GM19025 (cell line): ENCODE measurements at regions not wholly inside any gene's neighbourhood (a gene's known extent, or its start where the extent isn't known, plus 50 kb on each side); places are given as distances from the start of the nearest gene placed in this dataset.
"Not testable (repeated sequence)": the region's sequence is repeated elsewhere in the genome, so short reads cannot be mapped to it uniquely, and the experiment has no call there.

Experiments
- ATAC-seq: cut with Tn5 transposase; IDR thresholded peaks from one replicate; pipeline ENCODE4 v1.9.1; 2021; ENCODE audit warnings: mild to moderate bottlenecking, low read depth, moderate library complexity; ENCODE audit not compliant: unreplicated experiment

DNA sequence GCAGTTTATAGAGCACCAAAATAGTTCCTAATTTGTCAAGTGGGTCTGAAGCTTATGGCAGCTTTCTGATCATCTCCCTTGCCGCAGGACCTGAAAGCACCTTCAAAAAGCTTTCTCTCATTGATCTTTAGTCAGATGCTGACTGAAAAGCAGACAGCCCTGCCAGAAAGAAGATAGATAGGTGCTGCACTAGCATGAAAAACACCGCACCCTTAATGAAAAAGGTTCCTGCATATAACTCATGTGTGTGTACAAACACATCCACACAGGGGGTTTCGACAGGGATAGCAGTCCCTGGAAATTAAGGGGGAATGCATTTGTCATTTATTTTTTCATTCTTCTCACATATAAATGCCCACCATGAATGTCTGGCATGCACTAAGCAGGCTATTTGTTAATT, 361.7 kb upstream of the SNX7 start:
- no peak for ATAC-seq

DNA sequence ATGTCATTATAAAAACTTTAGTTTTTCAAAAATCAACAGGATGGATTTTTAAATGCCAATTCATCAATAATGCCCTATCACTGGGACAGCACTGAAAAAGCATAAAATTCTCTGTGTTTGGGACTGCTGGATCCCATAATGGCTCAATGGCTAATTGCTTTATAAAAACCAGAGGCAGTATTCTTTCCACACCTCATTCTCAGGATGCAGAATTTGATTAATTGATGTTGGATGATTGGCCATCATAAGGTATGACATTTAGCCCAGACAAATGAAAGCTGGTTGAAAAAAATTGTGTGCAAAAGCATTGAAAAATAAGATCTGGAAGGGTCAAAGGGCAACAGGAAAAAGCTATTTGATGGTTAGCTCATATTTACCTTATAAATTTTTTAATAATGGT, 362.2 kb upstream of the SNX7 start:
- ATAC-seq, result no peak

DNA sequence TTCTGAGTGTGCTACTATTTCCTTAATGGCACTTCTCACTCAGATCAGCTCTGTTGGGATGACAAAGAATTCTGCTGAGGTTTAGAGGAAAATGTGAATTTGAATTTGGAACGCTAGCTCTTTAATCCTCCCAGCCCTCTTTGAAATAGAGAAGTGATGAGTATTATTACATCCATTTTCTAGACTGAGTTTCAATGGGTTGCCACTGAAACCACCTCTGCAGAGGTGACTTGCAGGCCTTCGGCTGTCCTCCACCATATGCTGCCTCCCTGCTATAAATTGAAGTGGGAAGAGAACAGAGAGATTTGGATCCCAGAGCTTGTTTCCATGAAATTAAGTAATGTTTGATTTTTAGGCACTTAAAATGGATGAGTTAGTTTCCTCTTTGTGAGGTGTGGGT, 363.2 kb upstream of the SNX7 start:
- ATAC-seq, result no peak

DNA sequence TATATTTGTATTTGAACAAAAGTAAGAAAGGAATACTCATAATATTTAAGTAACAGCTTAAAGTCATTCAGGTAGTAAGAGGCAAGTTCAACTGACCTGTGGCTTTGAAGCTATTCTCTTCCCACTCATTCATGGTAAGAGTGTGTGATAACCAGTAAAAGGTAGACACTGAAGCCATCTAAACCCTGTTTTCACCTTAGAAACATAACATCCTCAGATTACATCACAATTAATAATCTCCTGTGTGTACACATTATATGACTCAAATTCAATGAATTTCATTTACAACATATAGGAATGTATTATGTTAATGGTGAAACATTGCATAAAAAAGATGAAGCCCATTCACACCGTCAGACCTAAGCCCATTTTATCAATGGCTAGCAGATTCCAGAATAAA, 364.8 kb upstream of the SNX7 start:
- no peak for ATAC-seq

DNA sequence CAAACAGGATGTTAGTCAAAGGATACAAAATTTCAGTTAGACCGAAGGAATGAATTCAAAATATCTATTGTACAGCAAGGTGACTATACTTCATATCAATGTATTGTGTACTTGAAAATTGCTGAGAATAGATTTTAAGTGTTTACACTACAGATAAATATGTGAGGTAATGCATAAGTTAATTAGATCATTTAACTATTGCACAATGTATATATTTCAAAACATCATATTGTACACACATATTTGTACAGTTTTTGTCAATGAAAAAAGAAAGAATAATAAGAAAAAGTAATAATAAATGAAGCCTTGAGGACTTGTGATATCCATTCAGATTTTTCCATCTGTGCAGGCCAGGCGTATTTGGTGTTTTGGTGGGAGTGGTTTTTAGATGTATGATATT, 367.4 kb upstream of the SNX7 start:
- no peak for ATAC-seq

DNA sequence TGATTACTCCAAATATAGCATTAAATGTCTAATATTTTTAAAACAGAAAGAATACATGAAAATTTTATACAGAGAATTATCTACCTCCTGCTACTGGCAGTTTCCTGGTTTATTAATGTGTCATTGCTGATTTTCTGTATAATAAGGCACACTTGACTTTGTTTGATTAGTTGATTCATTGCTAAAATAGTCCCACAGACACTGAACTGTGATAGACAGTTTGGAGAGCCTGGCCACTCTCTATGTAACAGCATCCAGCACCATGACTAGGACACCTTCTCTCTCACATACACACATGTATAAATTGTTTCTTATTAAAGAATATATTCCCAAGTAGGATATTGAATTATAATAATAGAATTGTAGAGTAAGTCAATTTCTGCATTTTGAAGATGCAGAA, 368.5 kb upstream of the SNX7 start:
- ATAC-seq, result no peak

- no peak for ATAC-seq
Measured at GRCh38 chr1:98289311-98289710, 368.5 kb upstream of the DPYD start.

- no peak for ATAC-seq
Measured at GRCh38 chr1:98288494-98288893, 367.7 kb upstream of the DPYD start.

DNA sequence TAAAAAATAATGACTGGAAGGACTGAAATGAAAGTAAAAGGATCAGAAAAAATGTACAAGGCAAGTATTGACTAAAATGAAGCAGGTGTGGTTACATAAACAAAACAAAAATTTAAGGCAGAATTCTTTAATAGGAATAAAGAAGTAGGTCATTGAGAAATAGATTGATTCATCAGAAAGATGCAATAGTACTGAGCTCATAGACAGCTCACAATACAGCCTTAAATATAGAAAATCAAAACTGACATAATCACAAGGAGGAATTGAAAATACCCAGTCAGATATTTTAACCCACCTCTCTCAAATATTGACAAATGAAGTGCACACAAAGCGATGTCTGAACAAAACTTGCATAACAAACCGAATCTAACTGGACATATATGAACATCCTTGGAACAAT, 366.8 kb upstream of the DPYD start:
- no peak for ATAC-seq

- ATAC-seq, result no peak
Measured at GRCh38 chr1:98286656-98287055, 365.8 kb upstream of the DPYD start.

- ATAC-seq, result not testable (repeated sequence)
Measured at GRCh38 chr1:98285286-98285685, 364.5 kb upstream of the DPYD start.

DNA sequence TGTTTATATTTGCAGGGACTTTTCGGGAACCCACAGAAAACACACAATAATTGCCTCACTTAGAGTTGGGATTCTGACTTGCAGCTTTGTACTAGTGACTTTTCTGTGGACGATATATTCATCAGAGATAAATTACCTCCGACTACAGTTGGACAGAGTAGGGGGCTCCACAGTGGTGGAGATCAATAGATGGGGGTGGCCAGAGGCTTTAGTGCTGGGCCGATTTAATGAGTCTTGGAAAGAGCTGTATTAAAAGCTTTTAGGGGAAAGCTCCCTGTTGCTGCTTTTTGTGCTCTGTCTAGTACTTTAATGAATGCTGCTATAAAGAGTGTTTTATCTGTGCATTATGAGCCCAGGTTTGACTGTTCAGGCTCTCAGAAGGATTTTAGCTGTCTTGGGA, 359.2 kb upstream of the DPYD start:
- no peak for ATAC-seq

- ATAC-seq, result no peak
Measured at GRCh38 chr1:98278055-98278454, 357.2 kb upstream of the DPYD start.

DNA sequence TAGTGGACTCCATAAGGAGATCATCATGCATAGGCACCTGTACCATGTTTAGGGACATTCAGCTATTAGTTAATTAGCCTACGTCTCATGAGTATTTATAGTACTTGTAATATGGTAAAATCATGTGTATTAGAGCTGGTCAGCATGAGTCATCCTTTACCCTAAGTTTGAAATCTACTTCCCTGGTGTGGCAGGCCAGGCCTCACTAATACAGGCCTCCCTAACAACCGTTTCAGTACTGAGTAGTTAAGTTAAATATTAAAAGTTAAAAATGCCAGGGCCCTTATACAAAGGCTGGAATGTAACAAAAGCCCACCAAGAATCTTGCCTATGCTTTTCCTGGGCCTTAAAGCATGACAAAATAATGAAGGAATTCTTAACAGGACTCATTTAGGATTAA, 356.3 kb upstream of the DPYD start:
- ATAC-seq, result no peak

GRCh38 chr1:98276514-98276913, 355.7 kb upstream of the DPYD start:
- ATAC-seq, result no peak

DNA sequence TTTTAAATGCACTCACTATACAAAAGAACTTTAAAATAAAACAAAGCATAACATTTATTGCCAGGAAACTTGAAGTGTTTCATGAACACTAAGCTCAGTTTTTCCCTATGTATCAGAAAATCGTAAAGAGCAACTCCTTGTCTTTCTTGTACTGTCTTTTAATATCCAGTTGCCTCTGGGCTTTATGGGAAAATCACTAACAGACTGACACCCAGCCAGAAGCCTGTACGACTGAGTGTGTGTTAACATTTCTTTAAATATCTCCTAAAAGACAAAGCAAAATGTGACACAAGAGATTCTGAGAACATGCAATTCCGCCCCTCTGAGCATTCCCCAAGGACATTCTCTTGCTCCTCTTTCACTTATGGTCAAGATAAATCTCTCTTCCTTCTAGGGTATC, 347.5 kb upstream of the DPYD start:
- no peak for ATAC-seq

- no peak for ATAC-seq
Measured at GRCh38 chr1:98267423-98267822, 346.6 kb upstream of the DPYD start.

- no peak for ATAC-seq
Measured at GRCh38 chr1:98264727-98265126, 343.9 kb upstream of the DPYD start.

- no peak for ATAC-seq
Measured at GRCh38 chr1:98260839-98261238, 340.0 kb upstream of the DPYD start.

DNA sequence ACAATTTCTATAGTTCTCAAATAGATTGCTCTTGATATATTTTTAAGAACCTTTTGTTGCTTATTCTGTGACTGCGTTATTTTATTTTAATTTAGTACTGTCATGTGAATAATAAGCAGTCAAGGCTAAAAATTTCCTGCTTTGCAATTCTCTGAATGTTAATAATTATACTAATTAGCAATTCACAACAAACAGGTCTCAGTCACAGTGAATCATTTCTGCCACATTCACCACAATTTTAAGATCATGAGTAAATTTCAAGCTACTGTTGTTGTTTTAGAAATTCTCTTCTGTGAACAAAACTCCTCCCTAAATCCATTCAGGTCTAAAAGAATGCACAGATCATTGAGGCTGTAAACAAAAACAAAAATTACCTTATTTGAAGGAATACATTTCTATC, 339.6 kb upstream of the DPYD start:
- ATAC-seq, result no peak

DNA sequence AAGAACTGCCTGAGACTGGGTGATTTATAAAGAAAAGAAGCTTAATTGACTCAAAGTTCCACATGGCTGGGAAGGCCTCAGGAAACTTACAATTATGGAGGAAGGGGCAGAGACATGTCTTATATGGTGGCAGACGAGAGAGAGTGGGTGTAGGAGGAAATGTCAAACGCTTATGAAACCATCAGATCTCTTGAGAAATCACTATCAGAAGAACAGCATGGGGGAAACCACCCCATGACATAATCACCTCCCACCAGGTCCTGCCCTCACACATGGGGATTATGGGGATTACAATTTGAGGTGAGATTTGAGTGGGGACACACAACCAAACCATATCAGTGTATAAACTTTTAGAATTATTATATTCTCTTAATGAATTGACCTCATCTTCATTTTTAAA, 335.9 kb upstream of the DPYD start:
- ATAC-seq, result no peak

DNA sequence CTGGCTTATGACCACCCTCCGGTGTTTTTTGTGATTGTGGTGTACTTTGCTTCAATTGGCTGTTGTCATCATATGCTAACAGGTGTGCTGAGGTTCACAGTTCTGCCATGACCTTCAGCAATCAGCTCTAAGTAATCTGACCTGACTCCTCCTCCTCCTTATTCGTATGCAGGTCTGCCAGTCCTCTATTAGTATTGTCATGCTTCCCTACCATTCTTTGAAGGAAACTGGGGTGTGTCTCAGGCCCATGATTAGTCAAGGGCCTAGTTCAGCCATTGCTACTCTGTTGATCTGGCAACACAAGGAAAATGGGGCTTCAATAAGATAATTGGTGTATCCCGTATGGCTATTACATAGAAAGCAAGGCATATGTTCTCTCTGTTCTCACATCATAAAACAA, 332.3 kb upstream of the DPYD start:
- no peak for ATAC-seq

DNA sequence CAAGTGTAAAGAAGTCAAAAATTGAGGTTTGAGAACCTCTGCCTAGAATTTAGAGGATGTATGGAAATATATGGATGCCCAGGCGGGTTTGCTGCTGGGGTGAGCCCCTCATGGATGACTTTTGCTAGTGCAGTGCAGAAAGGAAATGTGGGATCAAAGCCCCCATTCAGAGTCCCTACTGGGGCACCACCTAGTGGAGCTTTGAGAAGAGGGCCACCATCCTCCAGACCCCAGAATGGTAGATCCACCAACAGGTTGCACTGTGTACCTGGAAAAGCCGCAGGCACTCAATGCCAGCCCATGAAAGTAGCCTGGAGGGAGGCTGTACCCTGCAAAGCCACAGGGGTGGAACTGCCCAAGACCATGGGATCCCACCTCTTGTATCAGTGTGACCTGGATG, 330.7 kb upstream of the DPYD start:
- no peak for ATAC-seq

DNA sequence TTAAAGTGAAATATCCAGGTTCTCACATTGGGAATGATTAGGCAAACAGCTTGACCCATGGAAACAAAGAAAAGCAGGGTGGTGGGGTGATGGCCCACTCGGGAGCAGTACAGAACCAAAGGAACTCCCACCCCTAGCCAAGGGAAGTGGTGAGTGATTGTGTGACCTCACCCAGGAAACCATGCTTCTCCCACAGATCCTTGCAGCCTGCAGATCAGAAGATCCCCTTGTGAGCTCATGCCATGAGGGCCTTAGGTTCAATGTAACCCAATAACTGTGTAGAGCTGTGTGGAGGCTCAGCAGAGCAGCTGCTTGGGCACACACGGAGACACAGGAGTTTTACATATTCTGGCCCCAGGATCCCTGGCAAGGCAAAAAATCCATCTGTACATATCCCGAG, 311.8 kb upstream of the DPYD start:
- no peak for ATAC-seq
